ENCODE measurements at regions not wholly inside any gene's neighbourhood (a gene's known extent, or its start where the extent isn't known, plus 50 kb on each side); places are given as distances from the start of the nearest gene placed in this dataset.

DNA sequence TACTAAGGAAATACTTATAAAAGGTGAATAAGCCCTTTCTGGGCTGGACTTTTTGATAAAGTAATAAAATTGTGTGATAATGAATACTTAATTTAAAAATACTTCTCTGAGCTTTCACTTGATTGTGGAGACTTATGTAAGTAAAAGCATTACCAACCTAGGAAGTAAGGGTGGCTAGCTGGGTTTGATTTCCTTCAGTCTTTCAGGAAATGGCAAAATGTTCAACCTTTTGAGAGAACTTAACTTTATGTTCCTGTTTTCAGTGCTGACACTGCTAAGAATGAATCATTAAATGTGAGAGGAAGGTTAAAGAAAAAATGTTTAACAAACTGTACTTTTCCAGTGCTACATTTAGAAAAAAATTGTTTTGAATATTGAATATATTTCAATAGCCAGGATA lies 900.3 kb downstream of the METTL15 start:
- peaks cover 0 to 4% (median 0%) of the 10 kb centered on the region in 3 donors for H3K9me3 ChIP-seq (ENCODE audit: control extremely low read depth in 1 of 3, control insufficient read depth in 2 of 3, insufficient read depth in 1 of 3, low read length in 2 of 3)
- H3K4me1 ChIP-seq (ENCODE audit: control insufficient read depth in 2 of 2, insufficient read depth in 2 of 2, low read length in 2 of 2), result no peaks in the 10 kb centered on the region
- no peaks in the 10 kb centered on the region for H3K79me2 ChIP-seq (ENCODE audit: control insufficient read depth, insufficient read depth, low read length)
- intact Hi-C loops (cut with micrococcal nuclease), result no loop called here
- DNase-seq, result no peak
- no peak overlapping the region for H3K4me3 Mint-ChIP-seq
- no peak overlapping the region for H3K27ac ChIP-seq (ENCODE audit: low read length in 2 of 2)
- ChIA-PET CTCF (no interaction called here), POLR2A (no interaction called here)
- TF ChIP-seq, protein P1, sequence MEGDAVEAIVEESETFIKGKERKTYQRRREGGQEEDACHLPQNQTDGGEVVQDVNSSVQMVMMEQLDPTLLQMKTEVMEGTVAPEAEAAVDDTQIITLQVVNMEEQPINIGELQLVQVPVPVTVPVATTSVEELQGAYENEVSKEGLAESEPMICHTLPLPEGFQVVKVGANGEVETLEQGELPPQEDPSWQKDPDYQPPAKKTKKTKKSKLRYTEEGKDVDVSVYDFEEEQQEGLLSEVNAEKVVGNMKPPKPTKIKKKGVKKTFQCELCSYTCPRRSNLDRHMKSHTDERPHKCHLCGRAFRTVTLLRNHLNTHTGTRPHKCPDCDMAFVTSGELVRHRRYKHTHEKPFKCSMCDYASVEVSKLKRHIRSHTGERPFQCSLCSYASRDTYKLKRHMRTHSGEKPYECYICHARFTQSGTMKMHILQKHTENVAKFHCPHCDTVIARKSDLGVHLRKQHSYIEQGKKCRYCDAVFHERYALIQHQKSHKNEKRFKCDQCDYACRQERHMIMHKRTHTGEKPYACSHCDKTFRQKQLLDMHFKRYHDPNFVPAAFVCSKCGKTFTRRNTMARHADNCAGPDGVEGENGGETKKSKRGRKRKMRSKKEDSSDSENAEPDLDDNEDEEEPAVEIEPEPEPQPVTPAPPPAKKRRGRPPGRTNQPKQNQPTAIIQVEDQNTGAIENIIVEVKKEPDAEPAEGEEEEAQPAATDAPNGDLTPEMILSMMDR (IDR thresholded peaks at IDR 0.05), result no peak
- TF ChIP-seq EZH2 (IDR thresholded peaks at IDR 0.05; ENCODE audit: borderline replicate concordance, insufficient read depth, low read depth, low read length, poor library complexity, severe bottlenecking), result no peak
- H3K27ac Mint-ChIP-seq, result no peak overlapping the region
- no peaks in the 10 kb centered on the region for H3K27me3 ChIP-seq (replicated peaks in 1 of 4; ENCODE audit: control extremely low read depth in 1 of 4, control insufficient read depth in 3 of 4, insufficient read depth in 4 of 4, low read length in 3 of 4)
- no peak for ATAC-seq (ENCODE audit: low read depth)
- no peaks in the 10 kb centered on the region for H4K20me1 ChIP-seq (ENCODE audit: control insufficient read depth, insufficient read depth, low read length, poor library complexity, severe bottlenecking)
- no peak overlapping the region for H3K4me2 ChIP-seq (replicated peaks; ENCODE audit: low read depth, low read length, poor library complexity, severe bottlenecking)
- no peaks in the 10 kb centered on the region for H3K27me3 Mint-ChIP-seq
- no peak overlapping the region for H2AFZ ChIP-seq (ENCODE audit: insufficient read depth, low read depth, low read length, poor library complexity, severe bottlenecking)
- H3K4me3 ChIP-seq (ENCODE audit: control extremely low read depth in 1 of 5, extremely low read depth in 1 of 5, insufficient read depth in 1 of 5, low read depth in 2 of 5, low read length in 4 of 5), result no peak overlapping the region
- H3K4me1 Mint-ChIP-seq, result no peaks in the 10 kb centered on the region
- H3K9ac ChIP-seq (ENCODE audit: low read length), result no peak overlapping the region
- no peaks in the 10 kb centered on the region for H3K36me3 ChIP-seq (replicated peaks in 1 of 2; ENCODE audit: control extremely low read depth in 1 of 2, control insufficient read depth in 1 of 2, extremely low read depth in 1 of 2, insufficient read depth in 2 of 2, low read length in 1 of 2)
- no peaks in the 10 kb centered on the region for H3K9me3 Mint-ChIP-seq (ENCODE audit: insufficient read depth)

DNA sequence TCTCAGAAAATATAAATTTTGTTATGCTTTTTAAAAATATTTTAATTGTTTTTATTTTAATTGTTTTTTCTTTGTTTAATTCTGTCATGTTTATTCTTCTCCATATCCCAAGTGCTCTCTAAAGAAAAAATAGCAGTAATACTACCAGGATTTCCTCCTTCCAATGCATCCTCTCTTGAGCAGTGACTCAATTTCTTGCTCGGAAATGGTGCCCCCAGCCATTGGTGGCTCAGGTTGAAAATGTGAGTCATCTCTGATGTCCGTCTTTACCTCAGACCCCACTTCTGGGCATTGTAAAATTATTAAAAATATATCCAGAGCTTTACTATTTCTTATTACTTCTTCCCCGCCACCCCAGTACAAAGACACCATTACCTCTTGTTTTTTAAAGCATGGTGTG lies 898.5 kb downstream of the METTL15 start:
- Histone ChIP-seq H2AFZ (ENCODE audit: insufficient read depth, low read depth, low read length, poor library complexity, severe bottlenecking) (no peak overlapping the region), H3K27me3 (replicated peaks in 1 of 4; ENCODE audit: control extremely low read depth in 1 of 4, control insufficient read depth in 3 of 4, insufficient read depth in 4 of 4, low read length in 3 of 4) (no peaks in the 10 kb centered on the region), H3K4me2 (replicated peaks; ENCODE audit: low read depth, low read length, poor library complexity, severe bottlenecking) (no peak overlapping the region), H3K79me2 (ENCODE audit: control insufficient read depth, insufficient read depth, low read length) (no peaks in the 10 kb centered on the region), H3K36me3 (replicated peaks in 1 of 2; ENCODE audit: control extremely low read depth in 1 of 2, control insufficient read depth in 1 of 2, extremely low read depth in 1 of 2, insufficient read depth in 2 of 2, low read length in 1 of 2) (no peaks in the 10 kb centered on the region), H4K20me1 (ENCODE audit: control insufficient read depth, insufficient read depth, low read length, poor library complexity, severe bottlenecking) (no peaks in the 10 kb centered on the region), H3K4me1 (ENCODE audit: control insufficient read depth in 2 of 2, insufficient read depth in 2 of 2, low read length in 2 of 2) (no peaks in the 10 kb centered on the region), H3K9ac (ENCODE audit: low read length) (no peak overlapping the region), H3K4me3 (ENCODE audit: control extremely low read depth in 1 of 5, extremely low read depth in 1 of 5, insufficient read depth in 1 of 5, low read depth in 2 of 5, low read length in 4 of 5) (no peak overlapping the region), H3K9me3 (ENCODE audit: control extremely low read depth in 1 of 3, control insufficient read depth in 2 of 3, insufficient read depth in 1 of 3, low read length in 2 of 3) (peaks cover 0 to 4% (median 0%) of the 10 kb centered on the region in 3 donors), H3K27ac (ENCODE audit: low read length in 2 of 2) (no peak overlapping the region)
- intact Hi-C loops (cut with micrococcal nuclease), result no loop called here
- H3K9me3 Mint-ChIP-seq (ENCODE audit: insufficient read depth), result peaks cover 3% of the 10 kb centered on the region
- no peak for ATAC-seq (ENCODE audit: low read depth)
- DNase-seq, result no peak
- no peaks in the 10 kb centered on the region for H3K27me3 Mint-ChIP-seq
- ChIA-PET CTCF (no interaction called here), POLR2A (no interaction called here)
- TF ChIP-seq, protein P1 (IDR thresholded peaks at IDR 0.05), result no peak
- no peak for TF ChIP-seq EZH2 (IDR thresholded peaks at IDR 0.05; ENCODE audit: borderline replicate concordance, insufficient read depth, low read depth, low read length, poor library complexity, severe bottlenecking)
- no peak overlapping the region for H3K4me3 Mint-ChIP-seq
- H3K27ac Mint-ChIP-seq, result no peak overlapping the region
- no CpG with 5 or more reads among the region's 3 CpGs for WGBS (ENCODE audit: insufficient coverage)
- no peaks in the 10 kb centered on the region for H3K4me1 Mint-ChIP-seq

Measured in B cell (primary cell).